GM19372 (cell line): ENCODE measurements at regions not wholly inside any gene's neighbourhood (a gene's known extent, or its start where the extent isn't known, plus 50 kb on each side); places are given as distances from the start of the nearest gene placed in this dataset.
"Not testable (repeated sequence)": the region's sequence is repeated elsewhere in the genome, so short reads cannot be mapped to it uniquely, and the experiment has no call there.

Source experiments
- ATAC-seq: cut with Tn5 transposase; IDR thresholded peaks from one replicate; pipeline ENCODE4 v1.9.1; 2021; ENCODE audit warnings: mild to moderate bottlenecking, low read depth, moderate library complexity; ENCODE audit not compliant: unreplicated experiment

DNA sequence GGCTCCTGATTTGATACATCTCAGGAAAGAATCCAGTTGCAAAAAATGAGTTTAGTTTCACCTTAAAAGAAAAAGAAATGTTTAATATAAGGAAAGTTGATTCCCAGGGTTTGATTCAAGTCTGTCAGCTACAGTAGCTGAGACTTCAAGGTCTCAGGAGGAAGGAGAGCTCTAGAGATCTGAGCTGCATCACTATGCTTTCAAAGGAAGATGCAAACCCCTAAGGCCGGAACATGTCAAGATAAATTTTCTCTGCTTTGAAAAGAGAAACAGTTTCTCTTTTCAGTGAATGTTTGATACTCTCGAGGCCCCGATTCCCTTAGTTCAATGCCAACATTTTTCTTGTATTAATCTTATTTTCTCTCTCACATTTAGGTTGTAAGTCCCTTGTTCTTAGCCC is 128.6 kb downstream of the RGPD3 start:
- ATAC-seq, result no peak

GRCh38 chr2:106339132-106339531 is 129.1 kb downstream of the RGPD3 start:
- ATAC-seq, result no peak

- ATAC-seq, result no peak
Measured at GRCh38 chr2:106338043-106338442, 130.2 kb downstream of the RGPD3 start.

GRCh38 chr2:106336737-106337136 is 131.5 kb downstream of the RGPD3 start:
- no peak for ATAC-seq

DNA sequence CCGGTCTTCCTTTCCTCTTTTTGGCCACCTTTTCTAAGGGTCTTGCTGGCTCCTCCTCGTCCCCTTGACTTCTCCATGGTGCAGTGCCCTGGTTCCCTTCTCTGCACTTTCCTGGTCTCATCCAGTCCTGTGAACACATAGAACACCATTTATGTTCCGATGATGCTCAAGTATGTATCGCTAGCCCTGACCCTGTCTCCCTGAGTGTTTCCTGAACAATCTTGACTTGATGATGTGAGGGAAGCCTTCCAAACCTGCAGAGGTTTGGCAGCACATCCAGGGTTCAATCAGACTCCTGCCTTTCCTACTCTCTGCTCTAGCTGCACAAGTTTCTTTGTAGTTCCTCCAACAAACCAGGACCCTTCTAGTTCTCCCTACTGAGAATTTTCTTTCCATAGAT is 132.1 kb downstream of the RGPD3 start:
- ATAC-seq, result no peak

- no peak for ATAC-seq
Measured at GRCh38 chr2:106334802-106335201, 133.4 kb downstream of the RGPD3 start.

GRCh38 chr2:106333253-106333873 is 134.8 kb downstream of the RGPD3 start:
- not testable (repeated sequence) for ATAC-seq

- ATAC-seq, result no peak
Measured at GRCh38 chr2:106332054-106332453, 136.2 kb downstream of the RGPD3 start.

GRCh38 chr2:106330384-106331261 is 136.5 kb upstream of the UXS1 start:
- ATAC-seq, result not testable (repeated sequence)

- no peak for ATAC-seq
Measured at GRCh38 chr2:106323337-106324013, 129.4 kb upstream of the UXS1 start.

DNA sequence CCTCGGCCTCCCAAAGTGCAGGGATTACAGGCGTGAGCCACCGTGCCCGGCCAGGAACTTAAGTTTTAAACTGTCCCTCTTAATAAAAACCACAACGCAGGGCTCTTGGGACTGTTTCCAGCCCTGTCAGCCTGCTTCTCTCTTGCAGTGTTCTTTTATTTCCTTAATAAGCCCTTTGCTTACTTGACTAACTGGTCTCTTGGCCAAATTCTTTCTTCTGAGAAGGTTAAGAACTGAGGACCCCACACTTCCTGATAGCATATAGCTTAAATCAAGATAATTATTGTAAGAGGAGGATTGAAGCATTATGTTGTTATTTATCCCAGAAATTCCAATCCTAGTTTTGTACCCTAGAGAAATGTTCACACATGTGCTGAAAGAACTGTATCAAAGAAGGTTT is 128.2 kb upstream of the UXS1 start:
- no peak for ATAC-seq

- not testable (repeated sequence) for ATAC-seq
Measured at GRCh38 chr2:106320439-106320838, 126.3 kb upstream of the UXS1 start.

DNA sequence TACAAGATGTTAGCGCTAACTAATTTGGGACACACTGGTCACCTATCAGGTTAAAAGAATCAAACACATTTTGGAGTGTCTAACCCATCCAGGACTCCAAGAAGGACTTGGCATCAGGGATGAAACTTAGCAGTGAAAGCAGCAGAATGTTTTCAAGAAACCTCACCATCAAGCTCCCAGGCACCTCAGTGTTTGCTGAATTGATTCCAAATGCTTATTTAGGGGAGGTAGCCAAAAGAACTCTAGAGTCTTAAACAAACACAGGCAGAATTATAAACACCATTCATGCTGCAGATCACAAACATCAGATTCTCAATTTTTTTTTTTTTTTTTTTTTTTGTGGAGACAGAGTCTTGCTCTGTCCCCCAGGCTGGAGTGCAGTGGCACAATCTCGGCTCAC is 122.8 kb upstream of the UXS1 start:
- ATAC-seq, result no peak

GRCh38 chr2:106314444-106314843 is 120.3 kb upstream of the UXS1 start:
- no peak for ATAC-seq

GRCh38 chr2:106311041-106311370 is 116.9 kb upstream of the UXS1 start:
- no peak for ATAC-seq

- ATAC-seq, result no peak
Measured at GRCh38 chr2:106307860-106308259, 113.8 kb upstream of the UXS1 start.

- ATAC-seq, result no peak
Measured at GRCh38 chr2:106306387-106306786, 112.3 kb upstream of the UXS1 start.

- ATAC-seq, result no peak
Measured at GRCh38 chr2:106304612-106305184, 110.6 kb upstream of the UXS1 start.

DNA sequence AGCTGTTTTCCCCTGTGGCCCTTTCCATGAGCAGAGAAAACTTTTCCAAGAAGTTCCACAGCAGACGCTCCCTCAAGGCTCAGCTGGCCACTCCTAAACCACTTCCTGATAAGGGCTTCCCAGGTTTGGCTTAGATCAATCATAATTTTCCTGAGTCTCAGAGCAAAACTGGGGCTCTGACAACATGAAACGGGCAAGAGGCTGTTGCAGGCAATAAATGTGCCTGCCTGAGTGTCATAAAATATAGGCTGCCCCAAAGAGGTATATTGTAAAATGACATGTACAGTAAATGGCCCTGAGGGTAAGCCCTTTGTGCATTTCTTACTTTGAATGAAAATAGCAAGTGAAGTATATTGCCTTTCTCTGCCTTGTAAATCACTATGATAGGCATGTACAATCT is 105.6 kb upstream of the UXS1 start:
- ATAC-seq, result no peak

- no peak for ATAC-seq
Measured at GRCh38 chr2:106296182-106296815, 102.2 kb upstream of the UXS1 start.

GRCh38 chr2:106294182-106294581 is 100.1 kb upstream of the UXS1 start:
- ATAC-seq, result no peak
